ENCODE measurements at regions not wholly inside any gene's neighbourhood (a gene's known extent, or its start where the extent isn't known, plus 50 kb on each side); places are given as distances from the start of the nearest gene placed in this dataset.
"Not testable (repeated sequence)": the region's sequence is repeated elsewhere in the genome, so short reads cannot be mapped to it uniquely, and the experiment has no call there.

GRCh38 chr1:172724765-172725613 is 66.1 kb downstream of the FASLG start:
- Mint-ChIP-seq H3K36me3 (ENCODE audit: low read depth) (peaks cover 10% of the 10 kb centered on the region), H3K9me3 (peaks cover 31% of the 10 kb centered on the region), H3K27ac (no peak overlapping the region), H3K4me1 (no peaks in the 10 kb centered on the region), H3K27me3 (ENCODE audit: low read depth, poor library complexity) (peaks cover 4% of the 10 kb centered on the region), H3K4me3 (no peak overlapping the region)
- TF ChIP-seq CTCF (IDR thresholded peaks at IDR 0.05), result no peak
- DNase-seq, result no peak

- Mint-ChIP-seq H3K36me3 (ENCODE audit: low read depth) (peaks cover 10% of the 10 kb centered on the region), H3K27ac (no peak overlapping the region), H3K4me1 (no peaks in the 10 kb centered on the region), H3K9me3 (peaks cover 40% of the 10 kb centered on the region), H3K27me3 (ENCODE audit: low read depth, poor library complexity) (peaks cover 4% of the 10 kb centered on the region), H3K4me3 (no peak overlapping the region)
- no peak for DNase-seq
- TF ChIP-seq CTCF (IDR thresholded peaks at IDR 0.05), result no peak
These were observed 67.8 kb downstream of the FASLG start for GRCh38 chr1:172726740-172727139.

GRCh38 chr1:172727275-172727857 is 68.5 kb downstream of the FASLG start:
- no peak for DNase-seq
- Mint-ChIP-seq H3K36me3 (ENCODE audit: low read depth) (peaks cover 10% of the 10 kb centered on the region), H3K4me1 (no peaks in the 10 kb centered on the region), H3K27ac (no peak overlapping the region), H3K4me3 (no peak overlapping the region), H3K9me3 (peaks cover 47% of the 10 kb centered on the region), H3K27me3 (ENCODE audit: low read depth, poor library complexity) (peaks cover 4% of the 10 kb centered on the region)
- no peak for TF ChIP-seq CTCF (IDR thresholded peaks at IDR 0.05)

GRCh38 chr1:172727956-172728603 is 69.2 kb downstream of the FASLG start:
- DNase-seq, result no peak
- TF ChIP-seq CTCF (IDR thresholded peaks at IDR 0.05), result peak; percentile 38
- Mint-ChIP-seq H3K9me3 (peaks cover 50% of the 10 kb centered on the region), H3K4me1 (no peaks in the 10 kb centered on the region), H3K27me3 (ENCODE audit: low read depth, poor library complexity) (peaks cover 4% of the 10 kb centered on the region), H3K4me3 (no peak overlapping the region), H3K36me3 (ENCODE audit: low read depth) (peaks cover 10% of the 10 kb centered on the region), H3K27ac (no peak overlapping the region)

GRCh38 chr1:172728705-172729104 is 69.8 kb downstream of the FASLG start:
- H3K36me3 Mint-ChIP-seq (ENCODE audit: low read depth); H3K27ac Mint-ChIP-seq; DNase-seq; H3K27me3 Mint-ChIP-seq (ENCODE audit: low read depth, poor library complexity); H3K4me3 Mint-ChIP-seq; H3K4me1 Mint-ChIP-seq: not testable (repeated sequence)
- peaks cover 50% of the 10 kb centered on the region for H3K9me3 Mint-ChIP-seq

- Mint-ChIP-seq H3K4me3 (no peak overlapping the region), H3K4me1 (no peaks in the 10 kb centered on the region), H3K9me3 (peaks cover 44% of the 10 kb centered on the region), H3K27me3 (ENCODE audit: low read depth, poor library complexity) (peaks cover 7% of the 10 kb centered on the region), H3K27ac (no peak overlapping the region), H3K36me3 (ENCODE audit: low read depth) (peaks cover 10% of the 10 kb centered on the region)
- no peak for TF ChIP-seq CTCF (IDR thresholded peaks at IDR 0.05)
- no peak for DNase-seq
These were observed 73.5 kb downstream of the FASLG start for GRCh38 chr1:172732427-172732826.

All from nephron progenitor cell (in vitro differentiated cells).